ENCODE measurements at regions not wholly inside any gene's neighbourhood (a gene's known extent, or its start where the extent isn't known, plus 50 kb on each side); places are given as distances from the start of the nearest gene placed in this dataset.

- TF ChIP-seq POLR2AphosphoS5 (IDR thresholded peaks at IDR 0.05; ENCODE audit: low read length) (no peak), ATF7 (IDR thresholded peaks at IDR 0.05; ENCODE audit: low read depth) (no peak), STAT3 (IDR thresholded peaks at IDR 0.05; ENCODE audit: low read depth, low read length) (no peak), ASH2L (IDR thresholded peaks at IDR 0.05; ENCODE audit: borderline replicate concordance, low read depth) (no peak)
Measured at GRCh38 chr5:117299224-117299935, 724.8 kb upstream of the SEMA6A start.

Measured in GM12878 (cell line).